GM18517 (cell line): ENCODE measurements at regions not wholly inside any gene's neighbourhood (a gene's known extent, or its start where the extent isn't known, plus 50 kb on each side); places are given as distances from the start of the nearest gene placed in this dataset.

Experiments
- ATAC-seq: cut with Tn5 transposase; IDR thresholded peaks from one replicate; pipeline ENCODE4 v1.9.1; 2021; ENCODE audit warnings: mild to moderate bottlenecking, moderate library complexity; ENCODE audit not compliant: unreplicated experiment

DNA sequence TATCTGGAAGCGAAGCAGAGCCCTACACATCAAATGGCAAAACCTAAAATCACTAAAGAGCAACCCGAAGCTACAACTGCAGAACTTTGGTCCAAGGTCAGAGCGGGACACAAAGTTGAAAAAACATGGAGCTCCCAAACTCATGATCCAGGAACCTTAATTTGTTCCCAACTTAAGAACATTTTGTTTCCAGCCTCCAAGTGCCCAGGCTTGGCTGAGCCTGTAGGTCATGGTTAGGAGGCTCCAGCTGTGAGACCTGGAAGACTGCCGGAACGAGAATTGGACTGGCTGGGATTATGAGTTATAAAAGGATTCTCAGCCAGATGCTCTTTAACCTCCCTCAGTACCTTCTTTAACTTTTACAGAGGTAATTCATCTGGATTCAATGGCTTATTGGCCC is 349.1 kb upstream of the DDX53 start:
- no peak for ATAC-seq

DNA sequence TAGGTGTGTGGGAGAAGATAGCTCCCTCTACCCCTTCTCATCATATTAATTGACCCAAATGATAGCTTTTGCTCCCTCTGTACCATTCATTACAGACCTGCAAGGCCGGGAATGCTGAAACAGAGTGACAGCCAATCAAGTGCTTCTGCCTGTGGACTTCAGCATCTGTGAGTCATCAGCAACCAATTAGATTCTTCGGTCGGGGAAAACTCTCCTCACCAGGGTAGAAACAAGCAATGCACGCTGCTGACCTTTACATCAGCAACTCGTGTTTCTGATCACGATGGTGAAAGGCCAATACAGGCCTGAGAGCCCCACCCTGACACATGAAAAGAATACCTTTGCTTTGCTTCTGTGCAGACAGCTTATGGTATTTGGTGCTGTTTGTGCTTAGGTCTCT is 347.2 kb upstream of the DDX53 start:
- no peak for ATAC-seq

DNA sequence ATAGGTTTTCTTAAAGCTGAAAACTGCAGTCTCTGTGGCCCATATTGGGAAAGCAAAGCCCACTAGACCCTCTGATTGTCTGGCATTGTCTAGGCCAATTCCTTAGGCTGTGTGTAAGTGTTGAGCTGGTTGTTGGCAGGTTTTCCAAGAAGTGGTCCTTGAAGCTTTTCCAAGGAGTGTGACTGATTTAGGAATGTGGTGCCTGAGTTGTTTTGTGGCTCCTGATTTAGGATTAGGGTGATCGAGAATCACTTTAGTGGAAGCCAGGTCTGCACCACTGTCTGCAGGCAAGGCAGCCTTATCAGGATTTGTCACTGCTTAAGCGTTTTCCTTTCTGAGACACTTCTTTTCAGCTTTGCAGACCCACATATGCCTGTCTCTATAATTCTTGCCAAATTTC is 339.0 kb upstream of the DDX53 start:
- ATAC-seq, result no peak

DNA sequence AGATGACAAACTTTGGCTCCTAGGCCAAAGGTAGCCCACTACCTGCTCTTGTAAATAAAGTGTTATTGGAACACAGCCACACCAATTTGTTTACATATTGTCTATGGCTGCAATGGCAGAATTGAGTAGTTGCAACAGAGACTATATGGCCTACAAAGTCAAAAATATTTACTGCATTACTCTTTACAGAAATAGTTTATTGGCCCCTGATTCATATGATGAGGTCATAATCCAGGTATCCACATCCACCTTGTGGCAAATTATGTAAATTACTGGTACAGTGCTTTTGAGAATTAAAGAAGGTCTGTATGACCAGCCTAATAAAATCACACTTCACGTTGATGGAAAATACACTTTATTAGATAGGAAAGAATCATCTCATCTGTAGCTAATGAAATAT is 337.0 kb upstream of the DDX53 start:
- no peak for ATAC-seq

DNA sequence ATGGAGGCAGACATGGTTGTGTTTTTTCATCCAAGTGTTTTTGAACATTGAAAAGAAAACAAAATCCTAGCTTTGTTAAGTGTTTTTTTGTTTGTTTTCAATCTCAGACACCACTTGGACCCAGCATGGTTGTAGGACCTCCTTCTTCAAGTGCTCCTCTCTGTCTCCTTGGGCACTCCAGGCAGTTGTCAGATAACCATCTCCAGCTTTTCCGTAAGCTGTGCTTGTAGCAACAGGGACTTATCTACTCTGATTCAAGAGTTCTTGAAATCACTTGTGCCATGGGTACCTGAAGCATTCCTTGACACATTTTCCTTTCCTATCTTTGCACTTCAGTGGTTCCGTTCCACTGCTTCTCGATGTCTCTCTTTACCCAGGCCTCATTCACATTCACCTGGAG is 334.9 kb upstream of the DDX53 start:
- ATAC-seq, result no peak

DNA sequence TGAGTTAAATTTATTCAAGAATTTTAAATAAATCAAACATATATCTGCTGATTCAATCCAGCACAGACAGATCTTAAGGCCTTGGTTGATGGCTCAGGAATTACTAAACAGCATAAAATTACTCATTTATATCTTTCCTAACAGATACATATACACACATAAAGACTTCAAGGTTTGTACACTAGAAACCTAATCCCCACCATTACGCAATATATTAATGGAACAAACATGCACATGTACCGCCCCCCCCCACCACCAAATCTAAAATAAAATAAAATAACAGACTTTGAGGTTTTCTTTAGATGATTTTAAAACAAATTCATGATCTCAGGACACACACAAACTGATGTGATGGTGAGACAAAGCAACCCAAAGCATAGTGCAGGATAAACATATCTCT is 333.9 kb upstream of the DDX53 start:
- ATAC-seq, result no peak

DNA sequence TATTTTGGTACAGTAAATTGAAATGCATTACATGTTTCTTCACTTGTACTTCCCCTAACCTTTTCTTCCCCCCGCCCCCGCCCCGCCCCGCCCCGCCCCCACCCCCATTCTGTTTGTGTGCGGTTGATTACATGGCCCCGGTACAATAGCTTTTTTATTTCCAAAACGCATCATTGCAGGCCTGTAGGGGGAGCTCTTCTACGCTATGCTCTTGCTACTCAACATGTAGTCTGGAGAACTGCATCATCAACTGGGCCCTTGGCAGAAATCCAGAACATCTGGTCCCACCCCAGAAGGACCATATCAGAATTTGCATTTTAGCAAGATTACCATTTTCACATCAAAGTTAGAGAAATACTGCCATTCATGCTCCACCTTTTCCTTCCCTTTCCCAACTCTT is 333.3 kb upstream of the DDX53 start:
- no peak for ATAC-seq

DNA sequence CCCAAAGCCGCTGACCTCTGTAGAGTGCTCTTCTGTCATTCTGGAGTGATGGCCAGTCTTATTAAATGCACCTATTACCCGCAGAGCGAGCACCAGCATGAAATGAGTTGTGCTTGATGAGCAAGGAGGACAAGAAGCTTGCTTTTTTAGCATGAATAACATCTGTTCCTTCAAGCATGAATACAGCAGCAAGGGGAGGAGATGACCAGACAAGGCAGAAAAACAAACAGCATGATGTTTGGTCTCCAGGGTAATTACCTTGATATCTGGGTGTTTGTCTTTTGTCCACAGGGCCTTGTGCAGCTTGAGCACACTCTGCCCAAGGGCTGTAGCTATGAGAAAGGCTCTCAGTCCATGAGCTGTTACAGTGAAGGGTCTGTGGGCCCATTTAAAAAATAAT is 324.8 kb upstream of the DDX53 start:
- ATAC-seq, result no peak

DNA sequence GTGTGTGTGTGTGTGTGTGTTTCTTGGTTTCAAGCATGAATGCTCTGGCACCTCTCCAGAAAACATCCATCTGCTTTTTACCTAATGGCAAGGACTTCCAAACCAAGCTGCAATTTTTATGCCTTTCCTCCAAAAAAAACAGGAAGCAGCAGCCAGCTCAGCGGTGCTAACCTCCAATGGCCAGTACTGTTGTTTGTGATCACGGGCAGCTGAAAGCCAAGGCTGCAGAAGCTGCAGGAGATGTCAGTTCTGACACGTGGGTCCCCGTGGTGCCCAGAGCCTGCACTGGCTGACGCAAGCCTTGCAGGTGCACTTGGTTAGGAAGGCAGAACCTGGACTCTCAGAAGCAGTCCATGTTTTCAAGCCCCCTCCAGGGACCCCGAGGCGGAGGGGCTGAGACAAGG is 313.6 kb upstream of the DDX53 start:
- ATAC-seq, result no peak

DNA sequence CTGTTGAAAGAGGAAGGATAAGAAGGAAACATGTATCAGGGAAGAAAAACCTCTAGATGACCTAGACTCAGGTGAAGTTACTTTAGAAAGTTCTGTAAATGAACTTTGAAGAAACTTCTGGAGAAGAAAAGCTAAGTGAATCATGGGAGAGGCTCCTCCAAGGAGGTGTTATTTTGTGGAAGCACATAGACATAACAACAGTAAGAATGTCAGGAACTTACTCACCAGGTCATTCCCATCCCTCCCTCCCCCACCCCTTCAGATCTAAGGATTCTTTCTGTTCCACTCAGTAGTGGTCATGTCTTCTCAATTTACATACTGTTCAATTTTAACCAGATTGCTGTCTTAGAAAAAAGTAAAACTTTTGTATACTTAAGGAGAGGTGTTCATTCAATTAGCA is 310.5 kb upstream of the DDX53 start:
- ATAC-seq, result no peak

DNA sequence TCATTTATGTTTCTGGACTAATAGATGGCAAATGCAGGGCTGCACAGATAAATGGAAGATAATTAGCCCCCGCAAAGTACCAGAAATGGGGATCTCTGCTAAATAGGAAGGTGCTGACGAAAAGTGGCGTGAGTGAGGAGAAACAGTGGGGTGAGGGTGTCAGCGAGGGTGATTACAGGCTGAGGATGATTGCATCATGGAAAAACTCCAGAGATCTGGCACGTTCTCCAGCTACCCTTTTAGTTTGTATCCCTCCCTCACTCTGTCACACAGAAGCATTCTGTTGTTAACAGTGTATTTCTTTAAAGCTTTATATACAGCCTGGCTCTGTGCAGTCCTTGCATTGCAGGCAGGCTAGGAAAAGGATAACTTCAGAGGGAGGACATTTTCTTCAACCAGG is 309.6 kb upstream of the DDX53 start:
- no peak for ATAC-seq

DNA sequence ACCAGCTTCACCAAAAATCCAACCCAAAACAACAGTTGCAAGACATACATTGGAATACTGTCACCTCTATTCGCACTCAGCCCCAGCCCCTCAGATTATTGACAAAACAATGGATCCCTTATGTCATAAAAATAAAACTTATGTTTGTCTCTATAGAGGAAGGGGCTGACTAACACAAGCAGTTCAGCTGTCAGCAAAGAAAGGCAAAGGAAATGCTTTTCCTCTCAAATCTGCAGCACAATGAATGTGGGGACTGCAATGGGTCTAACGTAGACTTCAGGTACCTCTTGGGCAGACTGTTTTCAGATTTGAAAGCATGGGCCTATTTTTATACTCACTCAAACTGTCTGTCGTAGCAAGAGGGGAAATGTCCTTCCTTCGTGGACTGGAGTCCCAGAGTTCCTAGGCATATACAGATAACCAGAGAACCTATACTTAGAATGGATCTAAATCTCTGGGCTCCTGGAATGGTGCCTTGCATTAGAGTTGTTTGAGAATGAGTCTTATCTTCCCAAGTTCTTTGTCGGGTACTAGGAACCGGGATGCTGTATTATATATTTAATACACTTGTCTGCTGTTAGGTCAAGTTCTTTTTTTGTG is 307.7 kb upstream of the DDX53 start:
- no peak for ATAC-seq

DNA sequence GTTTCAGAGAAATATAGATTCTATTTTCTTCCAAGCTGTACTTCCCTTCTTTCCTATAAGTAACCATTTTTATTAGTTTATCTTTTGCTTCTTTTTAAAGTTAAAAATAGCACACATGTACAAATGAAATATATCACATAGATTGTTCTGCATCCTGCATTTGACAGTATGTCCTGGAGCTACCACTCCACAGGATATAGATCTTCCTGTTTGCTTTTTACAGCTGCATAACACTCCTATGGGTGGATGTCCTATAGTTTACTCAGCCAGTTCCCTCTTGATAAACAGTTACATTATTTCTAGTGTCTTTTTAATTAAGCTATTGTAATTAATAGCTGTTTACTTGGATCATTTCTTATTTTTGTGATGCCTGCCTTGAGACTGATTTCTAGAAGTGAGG is 301.6 kb upstream of the DDX53 start:
- ATAC-seq, result no peak

DNA sequence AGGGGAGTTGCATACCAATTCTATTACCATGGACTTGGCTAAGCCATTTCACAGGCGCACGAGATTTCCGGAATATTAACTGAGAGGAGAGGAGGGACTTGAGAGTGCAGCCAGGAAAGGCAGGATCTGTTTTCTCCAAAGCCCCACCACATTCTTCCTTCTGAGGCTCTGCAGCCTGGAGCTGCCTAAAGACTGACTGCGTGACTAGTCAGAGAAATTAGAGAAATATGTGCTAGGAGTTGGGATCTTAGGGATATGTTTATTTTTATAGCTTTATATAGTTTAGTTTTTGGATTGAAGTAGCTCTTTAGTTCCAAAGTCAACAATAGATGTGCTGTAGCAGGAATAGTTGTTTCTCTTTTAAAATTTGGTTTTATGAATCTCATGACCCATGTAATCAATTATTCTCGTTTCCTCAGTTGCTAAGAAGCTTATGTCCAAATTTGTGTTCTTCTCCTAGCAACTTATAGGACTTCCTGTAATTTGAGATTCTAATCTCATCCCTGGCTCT is 300.1 kb upstream of the DDX53 start:
- no peak for ATAC-seq

DNA sequence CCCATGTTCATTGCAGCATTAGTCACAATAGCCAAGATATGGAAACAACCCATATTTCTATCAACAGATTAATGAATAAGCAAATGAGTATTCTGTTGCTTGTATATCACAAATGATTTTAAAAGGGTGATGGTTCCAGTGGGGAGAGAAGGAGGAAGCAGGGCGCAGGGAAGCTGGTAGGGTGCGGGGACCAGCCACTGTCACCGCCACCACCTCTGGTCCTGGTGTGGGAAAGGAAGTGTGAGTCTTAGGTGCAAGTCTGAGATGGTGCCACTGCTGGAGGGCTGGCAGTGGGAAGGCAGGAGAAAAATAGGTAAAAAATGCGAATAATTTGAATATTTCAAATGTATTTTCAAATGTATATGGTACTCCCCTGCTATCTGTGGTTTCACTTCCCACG is 286.8 kb upstream of the DDX53 start:
- no peak for ATAC-seq

DNA sequence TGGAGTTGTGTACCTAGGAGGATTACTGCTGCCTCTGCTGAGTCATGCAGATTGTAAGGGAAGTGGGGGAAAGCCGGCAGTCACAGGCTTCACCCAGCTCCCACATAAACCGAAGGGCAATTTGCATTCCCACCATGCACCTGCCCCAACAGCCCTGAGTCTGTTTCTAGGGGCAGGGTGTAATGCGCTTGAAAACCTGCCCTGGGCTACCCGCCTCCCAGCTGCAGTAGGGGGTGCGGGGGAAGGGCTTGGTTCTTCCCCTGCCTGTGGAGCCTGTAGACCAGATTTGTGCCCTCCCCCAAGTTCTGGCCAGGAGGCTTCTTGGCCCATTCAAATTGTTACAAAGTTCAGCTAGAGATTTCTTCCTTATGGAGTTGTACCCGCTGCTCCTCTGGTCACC is 269.2 kb upstream of the DDX53 start:
- ATAC-seq, result no peak

DNA sequence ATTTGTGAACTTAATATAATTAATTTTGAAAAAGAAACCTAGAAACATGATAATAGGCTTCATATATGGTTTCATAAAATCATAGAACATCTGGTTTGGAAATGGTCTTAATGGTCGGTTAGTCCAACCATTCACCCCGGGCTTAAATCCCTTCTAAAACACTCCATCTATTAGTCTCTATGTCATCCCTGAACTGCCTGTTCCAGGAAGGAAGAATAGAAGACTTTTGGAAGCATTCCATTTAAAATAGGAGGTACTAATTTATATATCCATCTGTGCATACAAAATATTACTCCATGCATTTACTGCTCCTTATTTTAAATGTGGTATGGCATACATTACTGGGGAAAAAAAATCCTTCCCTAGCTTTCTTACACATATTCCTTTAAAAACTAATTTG is 262.2 kb upstream of the DDX53 start:
- no peak for ATAC-seq

DNA sequence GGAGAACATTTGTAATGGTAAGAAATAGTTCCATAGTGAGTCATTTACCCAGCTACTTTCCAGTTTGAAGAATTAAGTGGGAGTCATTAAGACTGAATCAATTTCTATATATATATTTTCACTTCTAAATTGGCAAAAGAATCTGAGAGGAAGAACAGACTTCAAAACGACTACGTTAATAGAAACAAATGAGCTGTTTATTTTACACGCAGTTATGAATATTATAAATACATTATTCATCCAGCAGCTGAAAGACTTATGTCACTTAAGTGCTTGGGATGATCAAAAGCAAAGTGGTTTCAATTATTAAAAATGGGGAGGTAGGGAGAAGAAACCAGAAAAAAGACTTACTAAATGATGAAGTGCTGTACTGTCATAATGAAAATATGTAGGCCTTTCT is 260.5 kb upstream of the DDX53 start:
- no peak for ATAC-seq

DNA sequence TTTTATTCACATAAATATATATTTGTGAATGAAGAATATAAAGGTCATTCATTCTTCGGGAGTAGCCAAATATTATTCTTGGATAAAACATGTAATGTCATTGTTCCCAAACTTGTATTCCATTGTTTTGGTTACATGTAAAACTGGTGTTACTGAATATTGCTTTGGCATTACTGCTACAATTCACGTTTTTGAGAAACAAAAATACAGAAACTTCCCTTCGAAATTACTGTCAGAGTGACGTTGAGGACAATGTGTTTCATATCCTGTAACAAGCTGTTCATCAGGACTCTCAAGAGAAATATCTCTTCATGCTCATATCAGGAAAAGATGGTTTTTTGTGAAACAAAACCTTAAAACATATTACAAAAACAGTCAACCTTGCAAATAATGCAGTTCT is 258.9 kb upstream of the DDX53 start:
- ATAC-seq, result no peak

DNA sequence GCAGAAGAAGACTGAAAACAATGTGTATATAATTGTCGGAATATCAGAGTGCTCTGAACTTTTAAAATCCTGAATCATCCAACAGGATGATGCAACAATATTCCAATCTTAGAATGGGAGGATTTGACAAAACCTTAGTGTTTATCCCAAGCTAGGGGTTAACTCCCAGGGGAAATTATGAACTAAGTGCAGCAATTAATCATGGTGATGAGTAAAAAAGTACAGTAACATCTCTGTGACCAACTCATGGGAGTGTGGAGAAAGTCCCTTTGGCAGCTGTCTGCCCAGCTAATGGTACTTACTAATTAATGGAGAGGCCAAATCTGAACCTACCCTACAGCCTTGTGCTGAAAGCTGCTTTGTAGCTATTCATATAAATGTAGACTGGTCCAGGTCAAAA is 257.6 kb upstream of the DDX53 start:
- no peak for ATAC-seq

DNA sequence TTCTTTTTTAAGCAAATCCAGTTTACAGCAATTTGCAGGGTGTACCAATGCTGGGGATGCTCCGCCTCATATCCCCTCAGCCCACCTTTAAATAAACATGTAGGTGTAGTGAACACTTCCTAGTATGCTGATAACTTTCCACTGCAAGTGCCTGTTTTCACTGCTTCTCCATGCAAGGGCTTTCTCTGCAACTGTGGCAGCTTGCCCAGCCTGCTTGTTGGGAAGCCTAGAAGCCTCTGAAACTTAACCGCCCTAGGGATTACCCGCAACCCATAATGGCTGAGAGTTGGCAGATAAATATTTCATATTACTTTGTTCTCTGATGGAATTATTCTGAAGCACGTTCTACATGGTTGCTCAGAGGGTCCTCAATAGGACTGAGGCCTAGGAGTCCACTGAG is 253.7 kb upstream of the DDX53 start:
- ATAC-seq, result no peak

DNA sequence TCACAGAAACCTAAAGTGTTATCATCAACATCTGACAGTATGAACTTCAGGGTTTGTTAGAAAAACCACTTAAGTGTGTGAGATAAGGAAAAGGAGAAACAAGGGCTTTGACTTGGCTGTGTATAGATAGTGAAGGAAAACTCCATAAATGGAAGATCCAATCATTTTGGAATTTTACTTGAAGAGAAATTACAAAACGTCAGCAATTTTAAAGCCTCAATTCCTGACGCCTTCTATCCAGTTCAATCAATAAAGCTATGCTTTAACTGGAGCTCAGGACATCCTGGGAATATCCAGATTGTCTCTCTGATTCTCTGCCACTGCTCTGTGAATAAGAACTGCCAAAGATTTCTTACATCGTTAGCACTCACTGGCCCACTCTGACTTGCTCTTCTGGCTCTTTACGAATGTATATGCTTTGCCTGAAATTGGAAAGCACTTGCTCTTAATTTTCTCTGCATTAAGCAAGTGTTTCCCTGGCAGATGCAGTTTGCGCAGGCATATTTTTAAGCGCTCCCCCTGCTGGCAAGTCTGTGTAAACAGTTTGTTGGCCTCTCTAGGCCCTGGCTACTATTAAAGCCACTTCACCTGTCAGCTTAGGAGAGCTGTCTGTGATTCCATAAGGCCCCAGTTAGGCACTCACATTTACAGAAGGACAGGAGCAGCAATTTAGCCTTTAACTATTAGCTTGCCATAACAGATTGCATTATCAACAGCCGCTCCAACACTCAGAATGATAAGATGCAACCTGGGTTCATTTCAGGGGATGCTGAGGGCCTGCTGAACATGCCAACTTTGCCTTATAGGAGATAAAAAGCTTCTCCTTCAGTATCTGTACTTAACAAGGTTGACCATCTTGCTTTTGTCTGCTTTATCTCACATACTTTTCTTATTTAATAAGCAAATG is 251.4 kb upstream of the DDX53 start:
- peak; percentile 85 for ATAC-seq
